Prostate gland (tissue), 2 donors: ENCODE measurements at regions not wholly inside any gene's neighbourhood (a gene's known extent, or its start where the extent isn't known, plus 50 kb on each side); places are given as distances from the start of the nearest gene placed in this dataset.

Experiments
- DNase-seq: peaks from one replicate; pipeline ENCODE4 v3.0.0-alpha.2; 2019; ENCODE audit warnings: low spot score
- H3K27ac ChIP-seq, 2 donors: fragments of 200-600 bp; sonication (generic); 2 replicates each; pipeline ENCODE4 v1.5.1; 2017 to 2019
- H3K27me3 ChIP-seq: fragments of 200-600 bp; sonication (generic); replicated peaks from 2 replicates; pipeline ENCODE4 v1.5.1; 2019; ENCODE audit not compliant: insufficient read depth
- H3K36me3 ChIP-seq, 2 donors: fragments of 200-600 bp; sonication (generic); 1 replicate in 1 of 2; 2 replicates in 1 of 2; pipeline versions ENCODE4 v1.5.1 to v1.8.1; 2017 to 2019
- H3K4me1 ChIP-seq: fragments of 200-600 bp; sonication (generic); replicated peaks from 2 replicates; pipeline ENCODE4 v1.5.1; 2019
- H3K4me3 ChIP-seq, 2 donors: fragments of 200-600 bp; sonication (generic); 2 replicates each; pipeline ENCODE4 v1.5.1; 2017 to 2019
- H3K9me3 ChIP-seq: fragments of 200-600 bp; sonication (generic); 2 replicates; pipeline ENCODE4 v1.5.1; 2017
- CTCF ChIP-seq, 4 experiments: fragments of 200-600 bp in 2 of 4; fragments of 450-650 bp in 2 of 4; sonication (generic) in 2 of 4; IDR thresholded peaks; 1 replicate in 3 of 4; 2 replicates in 1 of 4; pipeline ENCODE4 v1.5.1; 2016 to 2019; ENCODE audit warnings: antibody characterized with exemption in 4 of 4, mild to moderate bottlenecking in 2 of 4, moderate library complexity in 2 of 4
- POLR2A ChIP-seq: fragments of 450-650 bp; IDR thresholded peaks from one replicate; pipeline ENCODE4 v1.6.1; 2016; ENCODE audit warnings: antibody characterized with exemption, mild to moderate bottlenecking
- POLR2AphosphoS5 ChIP-seq: sonication (generic); formaldehyde crosslinking; IDR thresholded peaks from one replicate; pipeline ENCODE4 v1.6.1; 2017; ENCODE audit warnings: antibody characterized with exemption
- WGBS: methylation state at CpG from one replicate; pipeline ENCODE4 v1.1.5; 2018; 5-methylcytosine and 5-hydroxymethylcytosine counted together
- intact Hi-C: fragments of 100-400 bp; cut with DNase I; formaldehyde crosslinking; loops from one replicate; pipeline ENCODE4 v1.14.2; 2022

GRCh38 chr11:70790671-70791300 lies 392.5 kb downstream of the CTTN start:
- Histone ChIP-seq H3K27ac (no peak overlapping the region), H3K27me3 (no peaks in the 10 kb centered on the region), H3K36me3 (no peaks in the 10 kb centered on the region), H3K9me3 (no peaks in the 10 kb centered on the region), H3K4me3 (no peak overlapping the region), H3K4me1 (no peaks in the 10 kb centered on the region)
- TF ChIP-seq POLR2AphosphoS5 (no peak), POLR2A (no peak), CTCF (IDR thresholded peaks at IDR 0.05) (no peak)
- intact Hi-C loops, result no loop called here
- 88% methylated on average over 12 of the region's 12 CpGs for WGBS
- no peak for DNase-seq

GRCh38 chr11:70796648-70797227 lies 398.4 kb downstream of the CTTN start:
- H3K36me3 ChIP-seq, result no peaks in the 10 kb centered on the region
- no peak overlapping the region for H3K4me3 ChIP-seq
- intact Hi-C loops, result no loop called here
- no peak overlapping the region for H3K27ac ChIP-seq
- TF ChIP-seq POLR2AphosphoS5 (no peak), CTCF (IDR thresholded peaks at IDR 0.05) (no peak), POLR2A (no peak)
- no peak for DNase-seq
- H3K9me3 ChIP-seq, result no peaks in the 10 kb centered on the region
- H3K27me3 ChIP-seq, result no peaks in the 10 kb centered on the region
- WGBS, result 89% methylated on average over 8 of the region's 8 CpGs
- H3K4me1 ChIP-seq, result no peaks in the 10 kb centered on the region

- TF ChIP-seq POLR2AphosphoS5 (no peak), POLR2A (no peak), CTCF (IDR thresholded peaks at IDR 0.05) (no peak)
- DNase-seq, result no peak
- Histone ChIP-seq H3K36me3 (no peaks in the 10 kb centered on the region), H3K27me3 (no peaks in the 10 kb centered on the region), H3K27ac (no peak overlapping the region), H3K4me1 (no peaks in the 10 kb centered on the region), H3K4me3 (no peak overlapping the region), H3K9me3 (no peaks in the 10 kb centered on the region)
- WGBS, result 94% methylated on average over 26 of the region's 26 CpGs
- intact Hi-C loops, result no loop called here
Measured at GRCh38 chr11:70798296-70798695, 400.0 kb downstream of the CTTN start.

GRCh38 chr11:70799386-70799785 lies 401.1 kb downstream of the CTTN start:
- Histone ChIP-seq H3K4me3 (no peak overlapping the region), H3K27ac (no peak overlapping the region), H3K36me3 (no peaks in the 10 kb centered on the region), H3K27me3 (no peaks in the 10 kb centered on the region), H3K4me1 (no peaks in the 10 kb centered on the region), H3K9me3 (no peaks in the 10 kb centered on the region)
- intact Hi-C loops, result no loop called here
- no peak for TF ChIP-seq CTCF (IDR thresholded peaks at IDR 0.05)
- TF ChIP-seq POLR2A, result no peak
- no peak for TF ChIP-seq POLR2AphosphoS5
- no peak for DNase-seq
- WGBS, result 72% methylated on average over 6 of the region's 6 CpGs

- 93% methylated on average over 8 of the region's 8 CpGs for whole genome bisulfite sequencing
- intact Hi-C loops, result no loop called here
- Histone ChIP-seq H3K36me3 (no peaks in the 10 kb centered on the region), H3K27ac (no peak overlapping the region), H3K4me3 (no peak overlapping the region), H3K27me3 (no peaks in the 10 kb centered on the region), H3K4me1 (no peaks in the 10 kb centered on the region), H3K9me3 (no peaks in the 10 kb centered on the region)
- DNase-seq, result no peak
- TF ChIP-seq POLR2A, result no peak
- no peak for TF ChIP-seq CTCF (IDR thresholded peaks at IDR 0.05)
- TF ChIP-seq POLR2AphosphoS5, result no peak
Measured at GRCh38 chr11:70802185-70802584, 403.9 kb downstream of the CTTN start.
